ENCODE measurements at regions not wholly inside any gene's neighbourhood (a gene's known extent, or its start where the extent isn't known, plus 50 kb on each side); places are given as distances from the start of the nearest gene placed in this dataset.

DNA sequence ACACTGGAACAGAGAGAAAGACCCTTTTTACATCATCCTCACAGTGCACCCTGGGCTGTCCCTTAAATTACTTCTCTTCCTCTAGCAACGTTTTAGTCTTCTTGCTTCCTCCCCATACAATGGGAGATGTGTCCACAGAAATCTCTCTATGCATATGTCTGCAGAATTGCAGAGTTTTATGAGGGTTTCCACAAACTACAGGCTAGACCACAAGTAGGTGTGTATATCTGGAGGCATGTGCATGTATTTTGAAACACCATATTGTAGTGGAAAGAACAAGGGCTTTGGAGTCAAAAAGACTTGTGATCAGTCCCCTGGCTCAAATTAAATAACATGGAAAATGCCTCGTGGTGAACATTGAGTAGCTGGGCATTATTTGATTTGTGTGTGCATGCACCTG is 121.3 kb upstream of the IPO9 start:
- TF ChIP-seq JUND (IDR thresholded peaks at IDR 0.05; ENCODE audit: low read depth, low read length) (no peak), RFX5 (IDR thresholded peaks at IDR 0.05; ENCODE audit: low read depth, low read length) (no peak), FOXM1 (IDR thresholded peaks at IDR 0.05; ENCODE audit: low read depth, low read length) (no peak), BCL11A (IDR thresholded peaks at IDR 0.05; ENCODE audit: low read depth, low read length) (no peak), ZBTB11 (CRISPR knock-in tag; IDR thresholded peaks at IDR 0.05) (no peak), GABPA (IDR thresholded peaks at IDR 0.05; ENCODE audit: low read depth) (no peak), CBX5 (IDR thresholded peaks at IDR 0.05; ENCODE audit: low read depth) (no peak), SP1 (IDR thresholded peaks at IDR 0.05; ENCODE audit: low read depth, low read length) (no peak), EZH2 (IDR thresholded peaks at IDR 0.05; ENCODE audit: borderline replicate concordance, control insufficient read depth, low read depth, low read length) (no peak), BHLHE40 (IDR thresholded peaks at IDR 0.05; ENCODE audit: borderline replicate concordance in 1 of 2, low read depth in 2 of 2, low read length in 1 of 2) (no peak)
- TF ChIP-seq, protein P1, sequence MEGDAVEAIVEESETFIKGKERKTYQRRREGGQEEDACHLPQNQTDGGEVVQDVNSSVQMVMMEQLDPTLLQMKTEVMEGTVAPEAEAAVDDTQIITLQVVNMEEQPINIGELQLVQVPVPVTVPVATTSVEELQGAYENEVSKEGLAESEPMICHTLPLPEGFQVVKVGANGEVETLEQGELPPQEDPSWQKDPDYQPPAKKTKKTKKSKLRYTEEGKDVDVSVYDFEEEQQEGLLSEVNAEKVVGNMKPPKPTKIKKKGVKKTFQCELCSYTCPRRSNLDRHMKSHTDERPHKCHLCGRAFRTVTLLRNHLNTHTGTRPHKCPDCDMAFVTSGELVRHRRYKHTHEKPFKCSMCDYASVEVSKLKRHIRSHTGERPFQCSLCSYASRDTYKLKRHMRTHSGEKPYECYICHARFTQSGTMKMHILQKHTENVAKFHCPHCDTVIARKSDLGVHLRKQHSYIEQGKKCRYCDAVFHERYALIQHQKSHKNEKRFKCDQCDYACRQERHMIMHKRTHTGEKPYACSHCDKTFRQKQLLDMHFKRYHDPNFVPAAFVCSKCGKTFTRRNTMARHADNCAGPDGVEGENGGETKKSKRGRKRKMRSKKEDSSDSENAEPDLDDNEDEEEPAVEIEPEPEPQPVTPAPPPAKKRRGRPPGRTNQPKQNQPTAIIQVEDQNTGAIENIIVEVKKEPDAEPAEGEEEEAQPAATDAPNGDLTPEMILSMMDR (IDR thresholded peaks at IDR 0.05 in 2 of 3, conservative IDR thresholded peaks at IDR 0.05 in 1 of 3; ENCODE audit: control insufficient read depth in 2 of 3, extremely low read depth in 1 of 3, insufficient read depth in 1 of 3, low read depth in 3 of 3, low read length in 3 of 3), result no peak

Measured in GM12878 (cell line).